D721Med (cell line): ENCODE measurements at regions not wholly inside any gene's neighbourhood (a gene's known extent, or its start where the extent isn't known, plus 50 kb on each side); places are given as distances from the start of the nearest gene placed in this dataset.
A peak's percentile ranks its signal among the peaks of the same experiment; 100 is the strongest.

Experiments used
- DNase-seq: peaks from one replicate; pipeline ENCODE4 v3.0.0; 2011; ENCODE audit warnings: low spot score; ENCODE audit not compliant: insufficient read length
- FAIRE-seq: peaks from 2 replicates; lab custom pipeline; 2011; peaks lifted over from hg19 to GRCh38; lab: Jason Lieb, UNC
- TF ChIP-seq, protein P1 (sequence below): IDR thresholded peaks from 2 replicates; pipeline ENCODE4 v1.5.1; 2012; ENCODE audit warnings: mild to moderate bottlenecking, control low read depth; ENCODE audit not compliant: insufficient read depth; ENCODE audit errors: missing control alignments

DNA sequence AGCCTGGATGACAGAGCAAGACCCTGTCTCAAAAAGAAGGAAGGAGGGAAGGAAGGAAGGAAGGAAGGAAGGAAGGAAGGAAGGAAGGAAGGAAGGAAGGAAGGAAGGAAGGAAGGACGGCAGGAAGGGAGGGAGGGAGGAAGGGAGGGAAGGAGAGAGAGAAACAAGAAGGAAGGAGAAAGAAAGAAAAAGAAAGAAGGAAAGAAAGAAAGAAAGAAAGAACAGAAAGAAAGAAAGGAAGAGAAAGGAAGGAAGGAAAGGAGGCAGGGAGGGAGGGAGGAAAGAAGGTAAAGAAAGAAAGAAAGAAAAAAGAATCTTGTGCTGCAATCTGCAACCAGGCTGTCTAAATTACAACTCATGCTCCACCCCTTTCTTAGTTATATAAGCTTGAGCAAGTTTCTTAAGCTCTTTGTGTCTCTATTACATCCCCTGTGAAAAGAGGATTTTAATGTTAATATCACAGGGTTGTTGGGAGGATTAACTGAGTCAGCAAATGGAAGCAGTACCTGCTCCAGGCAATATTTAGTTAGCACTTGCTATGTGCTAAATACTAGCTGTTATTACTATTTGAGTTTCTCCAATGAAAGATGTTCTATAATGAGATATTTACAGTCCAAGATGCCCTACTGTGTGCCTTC is 917.9 kb upstream of the AUTS2 start:
- no peak for FAIRE-seq
- TF ChIP-seq, protein P1, sequence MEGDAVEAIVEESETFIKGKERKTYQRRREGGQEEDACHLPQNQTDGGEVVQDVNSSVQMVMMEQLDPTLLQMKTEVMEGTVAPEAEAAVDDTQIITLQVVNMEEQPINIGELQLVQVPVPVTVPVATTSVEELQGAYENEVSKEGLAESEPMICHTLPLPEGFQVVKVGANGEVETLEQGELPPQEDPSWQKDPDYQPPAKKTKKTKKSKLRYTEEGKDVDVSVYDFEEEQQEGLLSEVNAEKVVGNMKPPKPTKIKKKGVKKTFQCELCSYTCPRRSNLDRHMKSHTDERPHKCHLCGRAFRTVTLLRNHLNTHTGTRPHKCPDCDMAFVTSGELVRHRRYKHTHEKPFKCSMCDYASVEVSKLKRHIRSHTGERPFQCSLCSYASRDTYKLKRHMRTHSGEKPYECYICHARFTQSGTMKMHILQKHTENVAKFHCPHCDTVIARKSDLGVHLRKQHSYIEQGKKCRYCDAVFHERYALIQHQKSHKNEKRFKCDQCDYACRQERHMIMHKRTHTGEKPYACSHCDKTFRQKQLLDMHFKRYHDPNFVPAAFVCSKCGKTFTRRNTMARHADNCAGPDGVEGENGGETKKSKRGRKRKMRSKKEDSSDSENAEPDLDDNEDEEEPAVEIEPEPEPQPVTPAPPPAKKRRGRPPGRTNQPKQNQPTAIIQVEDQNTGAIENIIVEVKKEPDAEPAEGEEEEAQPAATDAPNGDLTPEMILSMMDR: no peak
- no peak for DNase-seq

DNA sequence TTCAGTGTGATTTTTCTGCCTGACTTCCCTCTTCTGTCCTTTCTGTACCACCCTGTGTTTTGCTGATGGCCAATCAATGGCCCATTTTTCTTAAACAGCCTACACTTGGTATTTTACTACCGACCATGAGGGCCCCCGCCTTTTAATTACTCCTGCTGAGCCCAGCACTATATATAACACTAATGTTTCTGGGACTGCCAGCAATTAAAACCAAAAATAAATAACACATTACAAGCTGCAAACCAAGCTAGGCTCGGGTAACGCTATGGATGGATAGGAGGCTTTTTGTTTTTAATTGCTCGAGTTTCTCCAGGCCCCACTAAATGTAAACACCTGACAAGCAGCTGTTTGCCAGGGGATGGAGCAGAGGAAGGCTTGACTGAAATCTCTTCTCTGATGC is 915.4 kb upstream of the AUTS2 start:
- no peak for DNase-seq
- no peak for FAIRE-seq

DNA sequence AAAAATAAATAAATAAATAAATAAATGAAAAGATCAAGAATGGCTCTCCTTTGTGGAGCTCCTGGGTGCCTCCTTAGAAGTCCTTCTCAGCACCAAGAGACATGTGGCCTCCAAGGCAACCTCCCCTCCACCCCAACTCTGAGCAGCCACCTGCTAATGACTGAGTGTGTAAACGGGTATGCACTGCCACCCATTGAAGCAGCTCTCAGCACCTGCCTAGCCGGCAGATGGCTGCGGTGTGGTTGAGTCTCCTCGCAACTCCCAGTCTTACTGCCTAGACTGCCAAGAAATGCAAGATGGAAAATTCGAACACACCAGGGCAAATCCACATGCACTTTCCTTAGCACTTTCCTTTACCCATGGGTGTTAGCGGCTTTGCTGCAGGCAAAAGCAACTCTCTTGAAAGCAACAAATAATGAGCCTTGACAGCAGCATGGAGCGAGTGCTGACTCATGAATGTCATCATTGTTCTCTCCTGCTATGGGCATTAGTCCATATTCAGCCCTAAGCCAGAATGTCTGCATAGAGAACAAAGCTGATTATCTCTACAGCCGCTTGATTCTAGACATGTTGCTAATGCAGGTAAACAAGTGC is 913.9 kb upstream of the AUTS2 start:
- peak; percentile 79 for FAIRE-seq
- TF ChIP-seq, protein P1: peak; percentile 8
- DNase-seq: no peak

More for the DNA sequence above, 915.4 kb upstream of the AUTS2 start:
- TF ChIP-seq, protein P1: no peak

DNA sequence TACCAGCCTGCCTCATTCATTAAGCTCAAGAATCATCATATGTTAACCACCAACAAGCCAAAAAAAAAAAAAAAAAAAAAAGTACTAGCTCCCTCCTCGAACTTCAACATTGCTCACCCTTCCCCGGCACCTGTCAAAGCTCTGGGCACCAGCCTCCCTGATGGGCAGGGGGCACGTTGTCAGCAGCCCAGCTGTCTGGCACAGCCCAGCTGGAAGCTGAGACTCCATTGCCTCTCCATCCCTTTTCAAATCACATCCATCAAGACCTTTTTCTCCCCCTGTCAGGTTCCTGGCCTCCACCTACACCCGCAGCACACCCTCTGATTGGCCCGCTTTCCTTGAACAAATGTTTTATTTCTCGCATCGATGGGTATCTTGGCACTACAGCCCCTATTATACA is 913.3 kb upstream of the AUTS2 start:
- DNase-seq: no peak
- TF ChIP-seq, protein P1: no peak
- FAIRE-seq: no peak

DNA sequence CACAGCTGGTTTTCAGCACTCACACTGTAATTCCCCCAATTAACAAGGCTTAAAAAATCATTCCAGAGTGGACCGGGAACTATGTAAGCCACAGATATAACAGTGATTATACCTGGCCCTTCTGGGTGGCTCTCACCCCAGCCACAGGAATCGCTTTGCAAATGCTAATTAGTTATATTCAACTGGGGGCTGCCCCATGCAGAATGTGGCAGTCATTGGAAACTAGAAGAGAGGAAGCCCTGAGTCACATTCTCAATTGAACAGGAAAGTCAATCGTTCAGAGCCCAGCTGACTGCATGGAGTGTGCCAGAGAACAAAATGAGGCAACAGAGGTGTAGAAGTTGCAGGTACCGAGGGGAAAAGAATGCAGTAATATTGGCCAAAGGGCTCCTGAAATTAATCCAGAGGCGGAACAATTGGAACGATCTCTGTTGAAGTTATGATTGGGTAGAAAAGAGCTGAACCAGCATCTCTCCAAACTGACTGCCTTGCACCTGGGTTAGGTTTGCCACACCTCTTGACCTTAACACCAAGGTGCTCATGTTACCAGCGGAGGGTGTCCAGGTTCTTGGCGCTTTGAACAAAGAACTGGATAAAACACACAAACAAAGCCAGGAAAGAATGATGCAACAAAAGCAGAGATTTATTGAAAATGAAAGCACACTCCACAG is 909.7 kb upstream of the AUTS2 start:
- TF ChIP-seq, protein P1: no peak
- DNase-seq: peak; percentile 26

DNA sequence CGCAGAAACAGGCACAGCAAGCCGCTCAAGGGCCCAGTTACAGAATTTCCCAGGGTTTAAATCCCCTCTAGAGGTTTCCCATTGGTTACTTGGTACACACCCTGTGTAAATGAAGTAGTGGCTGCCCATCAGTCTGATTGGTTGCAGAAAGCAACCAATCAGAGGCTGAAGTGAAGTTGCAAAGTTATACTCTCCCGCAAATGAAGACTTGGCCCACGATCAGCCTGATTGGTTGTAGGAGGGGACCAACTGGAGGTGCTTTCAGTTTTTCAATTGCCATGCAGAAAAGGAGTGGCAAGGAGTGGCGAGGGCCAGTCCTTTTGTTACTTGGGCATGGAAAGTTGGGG is 909.2 kb upstream of the AUTS2 start:
- no peak for FAIRE-seq
- TF ChIP-seq, protein P1: no peak
- no peak for DNase-seq

More for the DNA sequence above, 909.7 kb upstream of the AUTS2 start:
- no peak for FAIRE-seq
